ENCODE measurements at regions not wholly inside any gene's neighbourhood (a gene's known extent, or its start where the extent isn't known, plus 50 kb on each side); places are given as distances from the start of the nearest gene placed in this dataset.

DNA sequence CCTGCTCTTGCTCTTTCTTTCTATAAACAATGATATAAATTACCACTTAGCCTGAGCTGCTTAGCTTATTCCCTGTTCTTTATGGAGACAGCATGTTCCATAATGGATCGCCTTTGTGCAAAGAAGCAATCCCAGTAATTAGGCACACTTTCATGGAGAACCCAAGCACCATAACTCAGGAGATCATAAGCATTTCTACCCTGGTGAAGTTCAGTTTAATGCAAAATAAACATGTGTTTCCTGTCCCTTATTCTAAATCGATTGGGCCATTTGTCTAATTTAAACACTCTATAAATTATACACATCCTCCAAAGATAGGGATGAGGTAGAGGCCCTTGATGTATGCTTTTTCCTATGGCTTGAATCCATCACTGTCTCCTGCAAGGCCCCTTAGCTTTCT is 75.8 kb upstream of the TMEM72 start:
- no peak overlapping the region for H3K4me3 Mint-ChIP-seq (ENCODE audit: unreplicated experiment)
- no peaks in the 10 kb centered on the region for H3K9me3 Mint-ChIP-seq (ENCODE audit: unreplicated experiment)
- H3K27ac Mint-ChIP-seq (ENCODE audit: low read depth, unreplicated experiment), result no peak overlapping the region
- POLR2A ChIA-PET, result interaction anchor here (0.6 kb wide), 1 partner anchor 64 kb away, joined by 3 read pairs; no protein-coding TSS in a partner anchor
- no peaks in the 10 kb centered on the region for H3K36me3 Mint-ChIP-seq (ENCODE audit: insufficient read depth, unreplicated experiment)
- CTCF ChIA-PET, result no interaction called here
- DNase-seq (ENCODE audit: unreplicated experiment), result no peak
- H3K4me1 Mint-ChIP-seq (ENCODE audit: insufficient read depth, unreplicated experiment), result peaks cover 5% of the 10 kb centered on the region
- H3K27me3 Mint-ChIP-seq (ENCODE audit: insufficient read depth, unreplicated experiment), result no peaks in the 10 kb centered on the region
- intact Hi-C loops (cut with micrococcal nuclease), result no loop called here
- TF ChIP-seq, protein P1, sequence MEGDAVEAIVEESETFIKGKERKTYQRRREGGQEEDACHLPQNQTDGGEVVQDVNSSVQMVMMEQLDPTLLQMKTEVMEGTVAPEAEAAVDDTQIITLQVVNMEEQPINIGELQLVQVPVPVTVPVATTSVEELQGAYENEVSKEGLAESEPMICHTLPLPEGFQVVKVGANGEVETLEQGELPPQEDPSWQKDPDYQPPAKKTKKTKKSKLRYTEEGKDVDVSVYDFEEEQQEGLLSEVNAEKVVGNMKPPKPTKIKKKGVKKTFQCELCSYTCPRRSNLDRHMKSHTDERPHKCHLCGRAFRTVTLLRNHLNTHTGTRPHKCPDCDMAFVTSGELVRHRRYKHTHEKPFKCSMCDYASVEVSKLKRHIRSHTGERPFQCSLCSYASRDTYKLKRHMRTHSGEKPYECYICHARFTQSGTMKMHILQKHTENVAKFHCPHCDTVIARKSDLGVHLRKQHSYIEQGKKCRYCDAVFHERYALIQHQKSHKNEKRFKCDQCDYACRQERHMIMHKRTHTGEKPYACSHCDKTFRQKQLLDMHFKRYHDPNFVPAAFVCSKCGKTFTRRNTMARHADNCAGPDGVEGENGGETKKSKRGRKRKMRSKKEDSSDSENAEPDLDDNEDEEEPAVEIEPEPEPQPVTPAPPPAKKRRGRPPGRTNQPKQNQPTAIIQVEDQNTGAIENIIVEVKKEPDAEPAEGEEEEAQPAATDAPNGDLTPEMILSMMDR (IDR thresholded peaks at IDR 0.05; ENCODE audit: unreplicated experiment), result no peak
- no TSS peak for BruUV-seq (replicated peaks)

DNA sequence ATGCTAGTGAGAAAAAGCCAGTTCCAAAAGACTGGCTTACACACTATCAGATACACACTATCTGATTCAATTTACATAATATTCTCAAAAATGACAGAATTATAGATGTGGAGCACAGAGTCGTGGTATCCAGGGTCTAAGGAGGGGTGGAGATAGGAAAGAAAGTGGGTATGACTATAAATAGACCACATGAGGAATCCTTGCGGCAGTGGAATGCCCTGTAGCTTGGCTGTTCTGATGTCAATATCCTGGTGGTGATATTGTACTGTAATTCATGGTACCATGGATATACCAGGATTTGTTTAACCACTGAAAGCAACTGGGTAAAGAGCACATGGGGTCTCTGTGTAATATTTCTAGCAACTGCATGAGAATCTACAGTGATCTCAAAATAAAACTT is 67.7 kb upstream of the TMEM72 start:
- Mint-ChIP-seq H3K4me1 (ENCODE audit: insufficient read depth, unreplicated experiment) (peaks cover 5% of the 10 kb centered on the region), H3K27me3 (ENCODE audit: insufficient read depth, unreplicated experiment) (no peaks in the 10 kb centered on the region), H3K36me3 (ENCODE audit: insufficient read depth, unreplicated experiment) (no peaks in the 10 kb centered on the region), H3K4me3 (ENCODE audit: unreplicated experiment) (no peak overlapping the region), H3K9me3 (ENCODE audit: unreplicated experiment) (no peaks in the 10 kb centered on the region), H3K27ac (ENCODE audit: low read depth, unreplicated experiment) (no peak overlapping the region)
- intact Hi-C loops (cut with micrococcal nuclease), result no loop called here
- no TSS peak for BruUV-seq (replicated peaks)
- ChIA-PET POLR2A (no interaction called here), CTCF (no interaction called here)
- TF ChIP-seq, protein P1 (IDR thresholded peaks at IDR 0.05; ENCODE audit: unreplicated experiment), result no peak
- no peak for DNase-seq (ENCODE audit: unreplicated experiment)

DNA sequence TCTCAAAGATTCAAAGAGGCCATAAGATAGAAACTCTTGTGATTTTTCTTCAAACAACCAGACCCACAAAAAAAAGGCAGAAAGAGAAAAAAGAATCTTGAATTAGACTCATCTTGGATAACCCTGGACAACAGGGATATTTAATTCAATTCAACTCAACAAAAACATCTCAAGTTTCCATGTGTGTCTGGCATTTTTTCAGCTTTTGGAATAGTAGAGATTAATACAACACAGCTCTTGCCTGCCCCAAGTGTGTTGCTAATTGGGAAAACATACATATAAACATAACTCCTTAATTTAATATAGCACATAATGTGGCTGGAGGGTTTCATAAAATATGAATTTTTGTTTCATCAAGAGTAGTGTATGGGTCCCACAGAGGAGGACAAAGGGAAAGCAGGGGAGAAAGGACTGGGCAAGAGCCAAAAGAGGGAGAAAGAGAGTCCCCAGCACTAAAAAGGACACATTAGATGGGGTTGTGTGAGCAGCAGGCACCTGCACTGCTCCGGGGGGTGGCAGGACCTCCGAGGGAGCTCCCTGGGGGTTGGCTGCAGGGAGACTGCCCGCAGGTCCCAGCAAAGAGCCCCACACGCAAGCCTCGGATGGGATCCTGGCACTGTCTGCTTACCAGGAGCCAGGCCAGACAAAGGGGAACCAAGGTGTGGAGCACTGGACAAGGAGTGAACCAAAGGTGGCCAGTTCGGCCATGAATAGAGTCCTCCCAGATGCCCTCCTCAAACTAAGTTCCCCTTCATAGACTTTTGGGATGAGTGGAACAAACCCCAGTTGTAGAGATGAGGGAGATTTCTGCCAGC is 65.6 kb upstream of the TMEM72 start:
- H3K27ac Mint-ChIP-seq (ENCODE audit: low read depth, unreplicated experiment), result no peak overlapping the region
- H3K4me3 Mint-ChIP-seq (ENCODE audit: unreplicated experiment), result no peak overlapping the region
- TF ChIP-seq, protein P1 (IDR thresholded peaks at IDR 0.05; ENCODE audit: unreplicated experiment), result no peak
- intact Hi-C loops (cut with micrococcal nuclease), result no loop called here
- ChIA-PET CTCF (interaction anchor here (0.6 kb wide), 1 partner anchor 13 kb away, joined by 3 read pairs; no protein-coding TSS in a partner anchor), POLR2A (no interaction called here)
- H3K4me1 Mint-ChIP-seq (ENCODE audit: insufficient read depth, unreplicated experiment), result peaks cover 3% of the 10 kb centered on the region
- no peaks in the 10 kb centered on the region for H3K9me3 Mint-ChIP-seq (ENCODE audit: unreplicated experiment)
- H3K36me3 Mint-ChIP-seq (ENCODE audit: insufficient read depth, unreplicated experiment), result no peaks in the 10 kb centered on the region
- no peak for DNase-seq (ENCODE audit: unreplicated experiment)
- no TSS peak for BruUV-seq (replicated peaks)
- H3K27me3 Mint-ChIP-seq (ENCODE audit: insufficient read depth, unreplicated experiment), result no peaks in the 10 kb centered on the region

DNA sequence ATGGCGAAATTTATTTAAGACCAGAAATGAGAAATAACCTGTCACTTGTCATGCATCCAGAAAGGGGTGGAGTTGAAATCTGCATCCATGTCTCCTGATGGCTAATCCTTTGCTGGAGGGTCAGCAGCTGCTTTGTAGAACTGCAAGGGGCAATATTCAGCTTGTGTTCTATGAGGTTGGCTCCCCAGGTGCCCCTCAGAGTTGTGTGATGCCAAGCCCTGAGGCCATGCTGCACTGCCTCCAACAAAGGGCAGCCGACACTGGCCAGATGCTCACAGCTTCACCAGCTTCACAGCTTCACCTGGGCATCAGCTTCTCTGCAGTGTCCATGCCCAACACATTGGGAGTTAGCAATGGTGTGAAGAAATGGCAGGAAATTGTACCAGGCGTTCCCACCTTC is 64.0 kb upstream of the TMEM72 start:
- ChIA-PET POLR2A (no interaction called here), CTCF (interaction anchor here (0.5 to 1.5 kb wide), 2 partner anchors 16 to 17 kb away, joined by 3 to 5 read pairs; no protein-coding TSS in a partner anchor)

More for the DNA sequence above, 64.0 kb upstream of the TMEM72 start:
- Mint-ChIP-seq H3K27me3 (ENCODE audit: insufficient read depth, unreplicated experiment) (no peaks in the 10 kb centered on the region), H3K36me3 (ENCODE audit: insufficient read depth, unreplicated experiment) (no peaks in the 10 kb centered on the region), H3K9me3 (ENCODE audit: unreplicated experiment) (no peaks in the 10 kb centered on the region), H3K4me1 (ENCODE audit: insufficient read depth, unreplicated experiment) (peaks cover 4% of the 10 kb centered on the region), H3K27ac (ENCODE audit: low read depth, unreplicated experiment) (no peak overlapping the region), H3K4me3 (ENCODE audit: unreplicated experiment) (no peak overlapping the region)
- TF ChIP-seq, protein P1 (IDR thresholded peaks at IDR 0.05; ENCODE audit: unreplicated experiment), result no peak
- DNase-seq (ENCODE audit: unreplicated experiment), result no peak
- intact Hi-C loops (cut with micrococcal nuclease), result no loop called here
- BruUV-seq (replicated peaks), result no TSS peak

Data from MCF 10A (cell line).